ENCODE measurements at regions not wholly inside any gene's neighbourhood (a gene's known extent, or its start where the extent isn't known, plus 50 kb on each side); places are given as distances from the start of the nearest gene placed in this dataset.

- FAIRE-seq, result no peak
Observed at GRCh38 chr2:226583715-226584114, 215.9 kb downstream of the IRS1 start.

GRCh38 chr2:226581661-226582060 lies 218.0 kb downstream of the IRS1 start:
- FAIRE-seq (no peak), DNase-seq (ENCODE audit: low spot score in 2 of 2) (no peak)

More at GRCh38 chr2:226583715-226584114, 215.9 kb downstream of the IRS1 start:
- no peak for DNase-seq (ENCODE audit: low spot score in 2 of 2)

GRCh38 chr2:226581004-226581403 lies 218.6 kb downstream of the IRS1 start:
- DNase-seq (ENCODE audit: low spot score in 2 of 2) (no peak), FAIRE-seq (no peak)

- FAIRE-seq, result no peak
- DNase-seq (ENCODE audit: low spot score in 2 of 2), result no peak
Observed at GRCh38 chr2:226580403-226580802, 219.2 kb downstream of the IRS1 start.

GRCh38 chr2:226579519-226579918 lies 220.1 kb downstream of the IRS1 start:
- DNase-seq (ENCODE audit: low spot score in 2 of 2) (no peak), FAIRE-seq (no peak)

DNA sequence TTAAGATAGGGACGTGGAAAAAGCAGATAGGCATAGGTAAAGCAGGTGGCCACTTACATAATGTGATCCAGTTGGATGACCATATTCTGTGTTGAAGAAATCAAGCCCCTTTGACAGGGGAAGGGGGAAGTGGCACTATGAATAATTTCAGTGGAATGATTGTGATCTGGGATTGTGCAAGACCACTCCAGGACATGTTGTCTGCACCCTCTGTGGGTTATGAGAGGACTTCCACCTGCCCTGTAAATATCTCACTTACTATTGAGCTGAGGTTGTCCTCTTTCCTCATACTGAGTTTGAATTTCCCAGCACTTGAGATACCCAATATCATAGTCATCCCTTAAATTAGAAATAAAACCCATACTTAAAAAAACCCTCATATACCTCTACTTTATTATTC lies 220.7 kb downstream of the IRS1 start:
- FAIRE-seq (no peak), DNase-seq (ENCODE audit: low spot score in 2 of 2) (no peak)

DNA sequence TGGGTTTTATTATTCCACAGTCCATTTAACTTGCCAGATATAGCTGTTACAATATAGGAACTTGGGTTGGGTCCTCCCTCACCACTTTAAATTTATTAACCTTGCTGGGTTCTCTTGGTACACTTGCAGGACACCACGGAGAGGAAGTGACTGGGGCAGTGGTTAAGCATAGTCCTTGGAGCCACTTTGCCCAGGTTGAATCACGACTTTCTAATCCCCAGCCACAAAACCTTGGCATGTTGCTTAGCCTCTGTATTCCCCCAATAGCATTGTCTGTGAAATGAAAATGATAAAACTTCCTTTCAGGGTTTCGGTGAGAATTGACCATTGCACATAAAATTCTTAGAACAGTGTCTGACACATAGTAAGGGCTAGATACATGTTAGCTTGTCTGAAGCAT lies 221.2 kb downstream of the IRS1 start:
- DNase-seq (ENCODE audit: low spot score in 2 of 2) (no peak), FAIRE-seq (no peak)

DNA sequence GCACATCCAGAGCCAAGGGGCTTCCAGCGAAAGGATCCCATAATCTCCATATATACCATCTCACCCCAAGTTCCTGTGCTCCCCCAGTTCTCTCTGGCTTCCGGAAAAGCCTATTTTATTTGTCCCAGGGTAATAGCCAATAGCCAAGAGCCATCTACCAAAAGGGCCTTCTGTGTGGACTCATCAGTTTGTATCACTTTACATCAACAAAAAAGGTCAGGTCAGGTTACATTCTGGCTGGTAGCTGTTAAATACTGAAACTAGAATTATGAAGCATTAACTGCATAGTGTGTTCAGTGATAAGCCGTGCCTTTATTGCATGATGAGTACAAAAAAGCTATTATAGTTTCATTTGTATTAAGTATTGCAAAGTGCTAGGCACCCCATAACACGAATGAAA lies 223.7 kb downstream of the IRS1 start:
- FAIRE-seq (no peak), DNase-seq (ENCODE audit: low spot score in 2 of 2) (no peak)

DNA sequence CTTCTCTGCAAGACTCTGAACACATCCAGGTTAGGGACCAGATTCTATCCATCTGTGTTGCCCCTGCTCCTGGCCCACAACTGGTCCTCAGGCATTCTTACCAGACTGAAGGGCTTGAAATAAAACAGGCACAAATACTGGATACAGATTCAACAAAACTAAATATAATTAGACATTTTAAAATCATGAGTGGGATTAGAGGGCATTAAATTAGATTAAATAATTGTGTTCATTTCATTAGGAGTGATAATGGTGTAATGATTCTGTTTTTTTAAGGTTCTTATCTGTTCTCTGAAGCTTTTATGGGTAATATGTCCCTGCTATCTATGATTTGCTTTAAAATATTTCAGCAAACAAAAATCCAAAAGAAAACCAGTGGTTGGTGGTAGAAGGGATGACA lies 226.5 kb downstream of the IRS1 start:
- DNase-seq (ENCODE audit: low spot score in 2 of 2), result no peak
- FAIRE-seq, result no peak

DNA sequence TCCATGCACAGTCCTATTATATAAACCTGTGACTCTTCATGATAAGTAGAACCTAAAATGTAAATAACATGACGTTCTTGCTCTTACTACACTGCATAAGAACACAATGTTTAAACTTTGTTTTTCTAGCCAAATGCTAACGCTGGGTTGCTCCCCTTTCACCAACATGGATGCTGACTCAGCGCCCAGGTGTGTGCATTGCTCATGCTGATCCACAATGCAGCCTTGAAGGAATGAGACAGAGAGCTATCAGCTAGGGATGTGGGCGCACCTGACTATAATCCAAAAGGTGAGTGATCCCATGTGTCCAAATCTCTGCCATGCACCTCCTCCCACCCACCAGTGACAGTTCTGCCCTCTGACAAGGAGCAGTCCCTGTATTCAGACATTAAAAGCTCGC lies 235.0 kb downstream of the IRS1 start:
- DNase-seq (ENCODE audit: low spot score in 2 of 2) (no peak), FAIRE-seq (no peak)

DNA sequence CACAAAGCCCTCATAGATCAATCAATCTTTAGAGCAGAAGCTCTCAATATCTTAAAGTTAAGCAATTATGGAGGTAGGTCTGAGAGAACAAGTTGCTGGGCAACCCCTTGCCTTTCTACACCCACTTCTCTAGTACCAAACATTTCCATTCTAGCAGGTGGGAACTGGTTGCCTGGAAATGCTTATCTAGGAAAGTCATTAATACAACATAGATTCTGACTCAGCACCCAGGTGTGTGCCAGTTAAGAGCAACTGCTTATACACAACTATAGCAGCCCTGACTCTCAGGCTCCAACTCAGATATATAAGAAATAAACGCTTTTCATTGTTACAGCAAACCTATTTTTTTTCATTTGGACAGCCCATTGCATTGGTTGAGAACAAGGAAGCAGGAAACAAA lies 237.7 kb downstream of the IRS1 start:
- FAIRE-seq (no peak), DNase-seq (ENCODE audit: low spot score in 2 of 2) (no peak)

- DNase-seq (ENCODE audit: low spot score in 2 of 2) (no peak), FAIRE-seq (no peak)
Observed at GRCh38 chr2:226560325-226560724, 239.3 kb downstream of the IRS1 start.

DNA sequence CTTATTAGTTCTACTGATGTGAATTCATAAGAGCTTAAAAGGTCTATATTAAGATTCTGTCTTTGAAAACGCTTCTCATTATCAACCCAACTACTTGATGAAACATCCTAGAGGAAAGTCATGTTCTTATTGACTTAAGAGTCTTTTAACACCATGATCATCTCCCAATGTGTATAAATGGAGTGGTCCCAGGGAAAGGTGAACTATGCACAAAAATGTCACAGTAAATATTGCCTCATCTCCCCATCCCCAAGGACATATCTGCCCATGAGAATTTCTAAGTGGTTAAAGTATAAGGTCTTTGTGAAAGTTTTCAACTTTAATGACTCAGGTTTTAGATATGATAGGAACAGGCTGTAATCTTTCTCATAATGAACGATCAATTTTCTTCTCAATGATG lies 240.1 kb downstream of the IRS1 start:
- no peak for DNase-seq (ENCODE audit: low spot score in 2 of 2)
- no peak for FAIRE-seq

- FAIRE-seq (no peak), DNase-seq (ENCODE audit: low spot score in 2 of 2) (no peak)
Observed at GRCh38 chr2:226558418-226558817, 241.2 kb downstream of the IRS1 start.

DNA sequence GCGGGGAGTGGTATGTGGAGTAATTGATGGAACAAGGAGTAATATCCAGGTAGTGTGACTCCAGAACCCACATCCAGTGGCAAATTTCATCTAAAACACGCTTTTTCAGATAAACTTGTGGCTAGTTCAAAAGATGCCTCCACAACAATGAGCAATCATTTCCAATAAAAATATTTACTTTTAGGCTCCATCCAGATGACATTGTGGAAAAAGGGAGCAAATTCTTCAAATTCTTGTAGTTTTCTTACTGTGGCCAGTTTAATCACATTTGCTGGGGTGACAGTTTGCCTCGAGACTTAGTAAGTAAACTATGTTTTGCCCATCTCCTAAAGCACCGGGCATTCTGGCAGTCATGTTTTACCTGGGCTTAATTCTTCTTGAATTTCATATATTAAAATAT lies 243.6 kb downstream of the IRS1 start:
- FAIRE-seq, result no peak
- DNase-seq (ENCODE audit: low spot score in 2 of 2), result no peak

DNA sequence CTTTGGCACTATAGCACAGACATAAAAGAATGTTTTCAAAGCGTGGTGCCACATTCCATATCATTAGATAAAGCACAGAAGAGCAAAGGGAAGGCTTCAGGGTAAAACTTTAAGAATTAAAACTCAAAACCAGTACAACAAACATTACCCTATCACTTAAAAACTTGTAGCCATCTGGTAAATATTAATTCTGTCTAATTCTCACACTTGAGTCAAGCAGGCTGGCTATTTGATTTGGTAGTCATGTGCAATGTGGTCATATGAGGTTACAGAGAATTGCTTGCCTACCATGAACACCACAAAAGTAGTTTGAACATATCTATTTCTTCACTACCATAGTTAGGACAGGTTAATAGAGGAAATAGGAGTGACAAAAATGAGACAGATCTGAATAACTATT lies 244.9 kb downstream of the IRS1 start:
- DNase-seq (ENCODE audit: low spot score in 2 of 2) (no peak), FAIRE-seq (no peak)

GRCh38 chr2:226553333-226553732 lies 246.3 kb downstream of the IRS1 start:
- no peak for DNase-seq (ENCODE audit: low spot score in 2 of 2)
- no peak for FAIRE-seq

GRCh38 chr2:226552571-226553285 lies 246.9 kb downstream of the IRS1 start:
- DNase-seq (ENCODE audit: low spot score in 2 of 2) (no peak), FAIRE-seq (no peak)

DNA sequence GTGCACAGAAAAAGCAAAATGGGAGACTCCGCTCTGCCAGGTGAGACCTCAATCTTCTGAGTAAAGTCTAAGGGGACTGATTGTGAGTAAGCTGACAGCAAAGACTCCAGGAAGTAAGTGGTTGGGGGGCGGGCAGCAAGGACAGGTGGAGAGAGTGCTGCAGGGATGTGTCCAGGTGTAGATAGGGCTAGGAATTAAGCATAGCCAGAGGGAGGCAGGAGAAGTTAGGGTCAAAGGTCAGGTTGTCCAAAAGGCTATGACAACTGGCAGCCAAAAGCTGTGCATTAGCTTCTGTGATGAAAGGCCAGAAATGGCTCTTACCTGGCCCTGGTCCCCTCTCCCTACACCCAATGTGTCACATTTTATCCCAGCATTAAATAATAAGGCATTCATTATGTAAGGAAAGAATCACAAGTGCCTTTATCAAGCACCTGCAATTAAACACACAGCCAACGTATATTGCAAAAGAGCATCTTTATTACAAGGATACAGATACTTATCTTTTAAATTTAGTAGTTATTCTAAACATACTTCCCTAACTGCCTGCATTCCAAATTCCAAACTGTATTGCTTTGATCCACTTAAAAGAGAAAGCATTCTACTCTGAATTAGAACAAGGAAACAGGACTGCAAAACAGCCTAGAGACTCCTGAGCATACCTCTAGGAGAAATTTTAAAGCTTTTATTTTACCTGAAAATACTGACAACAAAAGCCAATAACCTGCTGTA lies 247.9 kb downstream of the IRS1 start:
- no peak for FAIRE-seq
- DNase-seq (ENCODE audit: low spot score in 2 of 2), result no peak

GRCh38 chr2:226550801-226551200 lies 248.8 kb downstream of the IRS1 start:
- no peak for DNase-seq (ENCODE audit: low spot score in 2 of 2)

GRCh38 chr2:226548732-226549131 lies 250.9 kb downstream of the IRS1 start:
- FAIRE-seq (no peak), DNase-seq (ENCODE audit: low spot score in 2 of 2) (no peak)

More at GRCh38 chr2:226550801-226551200, 248.8 kb downstream of the IRS1 start:
- FAIRE-seq, result no peak

DNA sequence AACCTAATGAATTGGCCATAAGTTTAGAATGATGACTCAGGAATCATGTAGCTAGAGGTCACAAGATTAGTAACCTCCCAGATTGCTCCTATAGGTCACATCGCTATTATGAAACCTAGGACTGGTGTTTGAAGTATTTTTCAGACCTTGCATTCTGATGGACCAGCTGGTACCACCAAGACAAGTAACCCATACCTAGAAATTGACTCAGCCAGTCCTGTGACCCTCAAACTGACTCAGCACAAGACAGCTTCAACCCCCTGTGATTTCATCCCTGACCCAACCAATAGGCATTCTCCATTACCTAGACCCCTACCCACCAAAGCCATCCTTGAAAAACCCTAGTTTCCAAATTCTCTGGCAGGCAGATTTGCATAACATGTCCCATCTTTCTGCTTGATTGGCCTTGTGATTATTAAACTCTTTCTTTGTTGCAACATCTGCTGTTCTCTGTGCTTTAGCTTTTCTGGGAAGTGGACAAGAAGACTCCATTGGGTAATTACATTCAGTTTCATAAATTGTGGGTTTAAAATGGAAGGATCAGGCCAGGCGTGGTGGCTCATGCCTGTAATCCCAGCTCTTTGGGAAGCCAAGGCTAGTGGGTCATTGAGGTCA lies 254.9 kb downstream of the IRS1 start:
- DNase-seq (ENCODE audit: low spot score in 2 of 2) (no peak), FAIRE-seq (no peak)
